SJSA1 (cell line): ENCODE measurements at regions not wholly inside any gene's neighbourhood (a gene's known extent, or its start where the extent isn't known, plus 50 kb on each side); places are given as distances from the start of the nearest gene placed in this dataset.

Experiments used
- DNase-seq, 2 experiments: peaks; one replicate each; pipeline ENCODE4 v3.0.0-alpha.2; 2015 to 2020; ENCODE audit warnings: low spot score in 2 of 2, low read depth in 1 of 2
- H3K27ac ChIP-seq: fragments of 250-450 bp; sonication (Bioruptor Pico); 2 replicates; pipeline ENCODE4 v1.5.1; 2020; ENCODE audit warnings: mild to moderate bottlenecking, moderate library complexity
- H3K27me3 ChIP-seq: fragments of 250-450 bp; sonication (Bioruptor Pico); replicated peaks from 2 replicates; pipeline ENCODE4 v1.5.1; 2020; ENCODE audit warnings: mild to moderate bottlenecking, moderate library complexity
- H3K36me3 ChIP-seq: fragments of 250-450 bp; sonication (Bioruptor Pico); 2 replicates; pipeline ENCODE4 v1.5.1; 2020; ENCODE audit warnings: mild to moderate bottlenecking
- H3K4me1 ChIP-seq: fragments of 250-450 bp; sonication (Bioruptor Pico); replicated peaks from 2 replicates; pipeline ENCODE4 v1.6.1; 2021; ENCODE audit warnings: mild to moderate bottlenecking
- H3K4me3 ChIP-seq: fragments of 250-450 bp; sonication (Bioruptor Pico); 2 replicates; pipeline ENCODE4 v1.5.1; 2020; ENCODE audit warnings: mild to moderate bottlenecking
- H3K9me3 ChIP-seq: fragments of 250-450 bp; sonication (Bioruptor Pico); replicated peaks from 2 replicates; pipeline ENCODE4 v1.5.1; 2020; ENCODE audit warnings: mild to moderate bottlenecking

DNA sequence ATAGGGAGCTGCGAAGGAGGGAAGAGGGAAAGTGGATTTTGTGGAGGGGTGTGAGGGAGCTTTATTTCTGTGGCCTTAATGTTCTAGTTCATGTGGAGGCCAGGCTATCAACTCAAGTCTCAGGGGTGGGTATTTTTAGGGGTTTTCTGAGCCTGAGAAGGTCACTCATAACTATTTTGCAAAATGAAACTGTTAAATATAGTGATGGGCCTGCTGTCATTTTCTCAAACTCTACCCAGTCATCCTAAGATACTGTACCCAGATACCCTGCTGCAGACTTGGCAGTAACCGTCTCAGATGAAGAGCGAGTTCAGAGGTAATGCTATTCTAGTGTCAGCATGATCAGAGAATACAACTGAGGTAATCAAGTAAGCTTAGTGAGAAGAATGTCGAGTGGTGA, 545.0 kb upstream of the TBL1XR1 start:
- no peak for DNase-seq
- no peaks in the 10 kb centered on the region for H3K27me3 ChIP-seq
- 0 out of 2 replicates have a peak, but pooled peaks cover 3% of the 10 kb centered on the region for H3K4me1 ChIP-seq
- no peaks in the 10 kb centered on the region for H3K9me3 ChIP-seq
- H3K4me3 ChIP-seq, result no peak overlapping the region
- H3K36me3 ChIP-seq, result no peaks in the 10 kb centered on the region
- H3K27ac ChIP-seq, result no peak overlapping the region

GRCh38 chr3:177743173-177743890, 546.0 kb upstream of the TBL1XR1 start:
- Histone ChIP-seq H3K36me3 (no peaks in the 10 kb centered on the region), H3K4me3 (no peak overlapping the region)

DNA sequence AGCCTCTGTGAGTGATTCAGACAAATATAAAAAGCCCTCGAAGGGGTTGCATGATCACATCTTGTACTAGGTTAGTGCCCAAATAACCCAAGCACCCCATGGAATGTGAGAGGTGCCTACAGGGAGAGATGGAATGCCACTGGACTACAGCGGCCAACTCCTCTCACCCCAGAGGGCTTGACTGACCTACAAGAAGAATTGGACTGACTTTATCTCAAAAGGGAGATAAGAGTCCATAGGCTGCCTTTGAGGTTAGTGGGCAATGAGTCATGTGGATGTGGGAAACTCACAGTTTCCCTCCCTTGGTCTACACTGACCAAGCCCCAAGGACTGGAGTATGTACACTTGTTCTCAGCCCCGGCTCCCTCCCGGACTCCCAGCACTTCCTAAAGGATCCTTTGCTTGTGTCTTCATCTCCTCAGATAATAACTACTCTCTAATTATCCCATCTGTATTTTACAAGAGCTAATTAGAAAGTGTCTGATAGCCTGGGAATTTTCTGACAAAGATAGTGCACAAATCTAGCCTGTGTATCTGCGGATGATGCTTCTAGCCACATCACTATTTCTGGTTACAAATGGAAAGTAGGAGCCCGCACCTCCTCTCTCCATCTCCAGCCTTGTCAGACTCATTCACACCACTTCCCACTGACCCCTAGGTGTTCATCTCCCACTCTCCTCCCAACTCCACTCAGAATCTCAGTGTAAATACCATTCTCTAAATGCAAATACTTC, 547.8 kb upstream of the TBL1XR1 start:
- Histone ChIP-seq H3K4me3 (no peak overlapping the region), H3K9me3 (no peaks in the 10 kb centered on the region), H3K27ac (no peak overlapping the region), H3K4me1 (0 out of 2 replicates have a peak, but pooled peaks cover 3% of the 10 kb centered on the region), H3K27me3 (no peaks in the 10 kb centered on the region), H3K36me3 (no peaks in the 10 kb centered on the region)
- no peak for DNase-seq

More at GRCh38 chr3:177743173-177743890, 546.0 kb upstream of the TBL1XR1 start:
- Histone ChIP-seq H3K27me3 (no peaks in the 10 kb centered on the region), H3K4me1 (0 out of 2 replicates have a peak, but pooled peaks cover 3% of the 10 kb centered on the region), H3K9me3 (no peaks in the 10 kb centered on the region), H3K27ac (no peak overlapping the region)
- no peak for DNase-seq

- H3K27me3 ChIP-seq, result no peaks in the 10 kb centered on the region
- H3K4me3 ChIP-seq, result no peak overlapping the region
- 0 out of 2 replicates have a peak, but pooled peaks cover 3% of the 10 kb centered on the region for H3K4me1 ChIP-seq
- no peak for DNase-seq
- no peaks in the 10 kb centered on the region for H3K36me3 ChIP-seq
- no peak overlapping the region for H3K27ac ChIP-seq
- H3K9me3 ChIP-seq, result no peaks in the 10 kb centered on the region
Observed at GRCh38 chr3:177745607-177746005, 548.3 kb upstream of the TBL1XR1 start.

GRCh38 chr3:177746337-177746933, 549.2 kb upstream of the TBL1XR1 start:
- H3K9me3 ChIP-seq, result no peaks in the 10 kb centered on the region
- no peaks in the 10 kb centered on the region for H3K27me3 ChIP-seq
- no peak for DNase-seq
- no peak overlapping the region for H3K4me3 ChIP-seq
- 0 out of 2 replicates have a peak, but pooled peaks cover 3% of the 10 kb centered on the region for H3K4me1 ChIP-seq
- no peaks in the 10 kb centered on the region for H3K36me3 ChIP-seq
- no peak overlapping the region for H3K27ac ChIP-seq

DNA sequence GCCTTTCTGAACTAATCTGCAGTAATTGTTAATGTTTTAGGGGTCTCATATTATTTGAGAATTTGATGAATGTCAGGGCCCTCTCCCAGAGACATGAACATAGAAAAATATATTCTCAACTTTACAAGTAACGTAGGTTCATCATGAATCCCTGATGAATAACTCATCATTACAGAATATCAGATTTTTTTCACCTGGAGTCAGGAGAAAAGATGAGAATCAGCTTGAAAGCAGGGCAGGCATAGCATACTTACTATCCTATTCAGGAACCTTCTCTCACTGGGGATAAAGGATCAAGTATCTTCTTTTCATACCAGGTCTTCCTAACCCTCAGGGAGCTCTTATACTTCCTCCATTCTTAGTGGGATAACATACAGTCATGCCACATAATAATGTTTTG, 552.6 kb upstream of the TBL1XR1 start:
- no peak overlapping the region for H3K27ac ChIP-seq
- DNase-seq, result no peak
- H3K4me1 ChIP-seq, result peaks cover under 1% of the 10 kb centered on the region; the same call in 1 of the 2 replicates
- no peaks in the 10 kb centered on the region for H3K9me3 ChIP-seq
- H3K36me3 ChIP-seq, result no peaks in the 10 kb centered on the region
- H3K27me3 ChIP-seq, result no peaks in the 10 kb centered on the region
- H3K4me3 ChIP-seq, result no peak overlapping the region

- Histone ChIP-seq H3K36me3 (no peaks in the 10 kb centered on the region), H3K27me3 (no peaks in the 10 kb centered on the region), H3K27ac (no peak overlapping the region), H3K4me3 (no peak overlapping the region), H3K9me3 (no peaks in the 10 kb centered on the region), H3K4me1 (no peaks in the 10 kb centered on the region; the same call in 1 of the 2 replicates)
- DNase-seq, result no peak
Observed at GRCh38 chr3:177750436-177750835, 553.2 kb upstream of the TBL1XR1 start.

- H3K27ac ChIP-seq, result no peak overlapping the region
Observed at GRCh38 chr3:177751770-177752169, 554.5 kb upstream of the TBL1XR1 start.

DNA sequence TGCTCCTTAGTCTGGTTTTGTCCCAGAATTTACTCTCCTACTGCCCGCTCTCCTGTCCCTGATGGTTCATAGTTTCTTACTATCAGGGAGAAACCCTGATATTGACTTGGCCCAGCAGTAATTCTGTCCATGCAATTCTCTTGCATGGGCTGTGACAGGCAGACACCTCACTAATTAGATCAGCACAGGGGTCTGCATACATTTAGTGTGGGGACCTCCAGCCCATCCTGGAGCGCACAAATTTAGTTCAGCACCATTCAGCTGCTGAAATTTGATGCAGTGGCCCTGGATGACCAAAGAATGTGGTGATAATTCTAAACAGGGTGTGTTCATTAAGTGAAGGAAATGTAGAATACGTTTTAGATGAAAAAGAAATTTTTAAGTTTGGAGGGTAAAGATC, 555.5 kb upstream of the TBL1XR1 start:
- no peaks in the 10 kb centered on the region for H3K27me3 ChIP-seq
- H3K4me1 ChIP-seq, result no peaks in the 10 kb centered on the region; the same call in 1 of the 2 replicates
- H3K36me3 ChIP-seq, result no peaks in the 10 kb centered on the region
- no peak overlapping the region for H3K4me3 ChIP-seq
- H3K27ac ChIP-seq, result no peak overlapping the region
- no peak for DNase-seq
- H3K9me3 ChIP-seq, result no peaks in the 10 kb centered on the region

More at GRCh38 chr3:177751770-177752169, 554.5 kb upstream of the TBL1XR1 start:
- no peak for DNase-seq
- no peaks in the 10 kb centered on the region for H3K27me3 ChIP-seq
- no peaks in the 10 kb centered on the region for H3K36me3 ChIP-seq
- H3K4me1 ChIP-seq, result no peaks in the 10 kb centered on the region; the same call in 1 of the 2 replicates
- H3K4me3 ChIP-seq, result no peak overlapping the region
- no peaks in the 10 kb centered on the region for H3K9me3 ChIP-seq

- Histone ChIP-seq H3K4me1 (no peaks in the 10 kb centered on the region; the same call in 1 of the 2 replicates), H3K27me3 (no peaks in the 10 kb centered on the region), H3K27ac (no peak overlapping the region), H3K9me3 (no peaks in the 10 kb centered on the region), H3K4me3 (no peak overlapping the region), H3K36me3 (no peaks in the 10 kb centered on the region)
- no peak for DNase-seq
Observed at GRCh38 chr3:177753451-177754155, 556.3 kb upstream of the TBL1XR1 start.

- Histone ChIP-seq H3K4me1 (no peaks in the 10 kb centered on the region; the same call in 1 of the 2 replicates), H3K27ac (no peak overlapping the region), H3K27me3 (no peaks in the 10 kb centered on the region), H3K9me3 (no peaks in the 10 kb centered on the region), H3K36me3 (no peaks in the 10 kb centered on the region), H3K4me3 (no peak overlapping the region)
- DNase-seq, result no peak
Observed at GRCh38 chr3:177754508-177754921, 557.2 kb upstream of the TBL1XR1 start.

GRCh38 chr3:177758126-177758525, 560.8 kb upstream of the TBL1XR1 start:
- no peaks in the 10 kb centered on the region; the same call in 1 of the 2 replicates for H3K4me1 ChIP-seq
- no peaks in the 10 kb centered on the region for H3K9me3 ChIP-seq
- DNase-seq, result no peak
- no peak overlapping the region for H3K27ac ChIP-seq
- H3K36me3 ChIP-seq, result no peaks in the 10 kb centered on the region
- H3K27me3 ChIP-seq, result no peaks in the 10 kb centered on the region
- no peak overlapping the region for H3K4me3 ChIP-seq

- Histone ChIP-seq H3K4me1 (peaks cover 5% of the 10 kb centered on the region; the same call in 1 of the 2 replicates), H3K27ac (no peak overlapping the region), H3K27me3 (no peaks in the 10 kb centered on the region), H3K36me3 (no peaks in the 10 kb centered on the region), H3K4me3 (no peak overlapping the region), H3K9me3 (no peaks in the 10 kb centered on the region)
- DNase-seq, result no peak
Observed at GRCh38 chr3:177760803-177761202, 563.5 kb upstream of the TBL1XR1 start.
